ENCODE measurements at regions not wholly inside any gene's neighbourhood (a gene's known extent, or its start where the extent isn't known, plus 50 kb on each side); places are given as distances from the start of the nearest gene placed in this dataset.
"Not testable (repeated sequence)": the region's sequence is repeated elsewhere in the genome, so short reads cannot be mapped to it uniquely, and the experiment has no call there.

DNA sequence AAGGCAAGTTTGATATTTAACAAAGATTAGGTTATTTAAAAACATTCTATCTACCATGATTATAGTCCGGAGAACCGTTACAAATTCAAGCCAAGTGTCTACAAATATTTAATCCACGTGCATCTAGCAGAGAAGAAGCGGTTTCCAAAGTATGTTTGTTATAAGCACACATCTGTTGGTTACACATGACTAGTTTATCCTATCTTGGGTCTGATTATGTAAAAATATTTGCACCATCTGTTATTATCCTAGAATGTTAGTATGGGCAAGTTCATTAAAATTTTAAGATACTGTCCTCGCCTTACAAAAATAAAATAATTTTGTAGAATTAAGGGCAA is 289.2 kb upstream of the VSTM2A start:
- H3K27me3 Mint-ChIP-seq: no peaks in the 10 kb centered on the region

DNA sequence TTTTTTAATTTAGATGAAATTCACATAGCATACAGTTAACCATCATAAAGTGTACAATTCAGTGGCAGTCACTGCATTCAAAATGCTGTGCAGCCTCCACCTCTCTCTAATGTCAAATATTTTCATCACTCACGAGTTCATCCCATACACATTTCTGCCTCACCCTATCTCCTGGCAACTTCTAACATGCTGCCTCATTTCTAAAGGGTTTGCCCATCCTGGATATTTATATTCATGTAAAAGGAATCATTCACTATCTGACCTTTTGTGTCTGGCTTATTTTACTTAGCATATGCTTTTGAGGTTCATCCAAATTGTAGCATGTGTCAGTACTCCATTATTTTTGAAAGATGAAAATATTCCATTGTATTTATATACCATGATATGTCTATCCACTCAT is 286.9 kb upstream of the VSTM2A start:
- H3K4me1 Mint-ChIP-seq (ENCODE audit: low read depth): no peaks in the 10 kb centered on the region
- H3K4me3 Mint-ChIP-seq: no peak overlapping the region
- no peaks in the 10 kb centered on the region for H3K27me3 Mint-ChIP-seq
- no peaks in the 10 kb centered on the region for H3K36me3 Mint-ChIP-seq (ENCODE audit: low read depth)
- no peak overlapping the region for H3K27ac Mint-ChIP-seq
- no peak for DNase-seq
- peaks cover 15% of the 10 kb centered on the region for H3K9me3 Mint-ChIP-seq

More for the DNA sequence above, 289.2 kb upstream of the VSTM2A start:
- Mint-ChIP-seq H3K4me3 (no peak overlapping the region), H3K36me3 (ENCODE audit: low read depth) (no peaks in the 10 kb centered on the region), H3K9me3 (peaks cover 13% of the 10 kb centered on the region), H3K4me1 (ENCODE audit: low read depth) (no peaks in the 10 kb centered on the region), H3K27ac (no peak overlapping the region)
- DNase-seq: no peak

DNA sequence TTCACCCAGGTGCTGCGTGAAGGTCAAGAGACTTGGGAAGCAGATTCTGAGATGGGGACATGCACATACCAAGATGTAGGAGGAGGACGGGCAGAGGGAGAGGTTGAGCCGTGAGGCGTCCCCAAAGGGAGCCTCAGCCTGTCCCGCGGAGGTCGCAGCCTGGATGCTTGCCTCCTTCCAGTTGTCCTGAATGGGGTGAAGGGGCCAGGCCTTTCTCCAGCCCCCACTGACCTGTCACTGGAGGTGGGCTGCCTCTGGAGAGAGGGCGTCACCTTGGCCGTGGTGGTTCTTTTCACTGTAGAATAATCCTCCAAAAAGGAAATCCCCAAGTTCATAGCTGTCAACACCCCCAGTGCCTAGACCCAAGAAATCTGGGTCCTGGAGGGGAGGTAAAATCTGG is 283.0 kb upstream of the VSTM2A start:
- no peak overlapping the region for H3K4me3 Mint-ChIP-seq
- no peaks in the 10 kb centered on the region for H3K4me1 Mint-ChIP-seq (ENCODE audit: low read depth)
- no peak overlapping the region for H3K27ac Mint-ChIP-seq
- H3K9me3 Mint-ChIP-seq: peaks cover 23% of the 10 kb centered on the region
- H3K27me3 Mint-ChIP-seq: no peaks in the 10 kb centered on the region
- no peak for DNase-seq
- H3K36me3 Mint-ChIP-seq (ENCODE audit: low read depth): no peaks in the 10 kb centered on the region

DNA sequence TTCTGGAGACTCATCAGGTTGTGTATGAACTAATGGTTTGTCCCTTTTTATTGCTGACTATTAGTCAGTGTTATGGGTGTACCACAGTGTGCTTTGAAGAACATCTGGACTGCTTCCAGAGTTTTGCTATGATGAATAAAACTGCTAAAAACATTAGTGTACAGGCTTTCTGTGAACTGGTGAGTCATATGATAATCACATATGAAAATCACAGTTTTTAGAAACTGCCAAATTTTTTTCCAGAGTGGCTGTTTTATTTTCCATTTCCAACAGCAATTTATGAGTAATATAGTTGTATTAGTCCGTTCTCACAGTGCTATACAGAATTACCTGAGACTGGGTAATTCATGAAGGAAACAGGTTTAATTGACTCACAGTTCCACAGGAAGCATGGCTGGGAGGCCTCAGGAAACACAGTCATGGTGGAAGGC is 281.2 kb upstream of the VSTM2A start:
- no peaks in the 10 kb centered on the region for H3K36me3 Mint-ChIP-seq (ENCODE audit: low read depth)
- H3K27ac Mint-ChIP-seq: no peak overlapping the region
- H3K9me3 Mint-ChIP-seq: peaks cover 24% of the 10 kb centered on the region
- no peak overlapping the region for H3K4me3 Mint-ChIP-seq
- no peaks in the 10 kb centered on the region for H3K4me1 Mint-ChIP-seq (ENCODE audit: low read depth)
- no peaks in the 10 kb centered on the region for H3K27me3 Mint-ChIP-seq
- DNase-seq: no peak

DNA sequence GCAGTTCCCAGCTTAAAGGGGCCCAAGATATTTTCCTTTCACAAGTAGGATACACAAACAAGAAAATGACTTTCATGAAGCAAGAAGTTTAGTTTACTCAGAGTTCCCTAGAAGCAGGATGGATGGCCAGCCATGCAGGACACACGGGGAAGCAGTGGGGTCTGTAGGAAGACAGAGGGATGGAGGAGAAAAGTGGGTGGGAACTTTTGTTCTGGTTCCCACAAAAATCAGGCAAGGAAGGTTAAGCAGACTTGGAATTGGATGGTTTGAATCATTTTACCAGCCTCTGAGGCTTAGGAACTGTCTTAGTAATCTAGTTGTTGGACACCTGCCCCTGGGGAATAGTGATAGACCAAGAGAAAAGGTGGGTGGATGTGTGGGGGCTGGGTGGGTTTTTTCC is 263.3 kb upstream of the VSTM2A start:
- Mint-ChIP-seq H3K9me3 (peaks cover 31% of the 10 kb centered on the region), H3K4me1 (ENCODE audit: low read depth) (no peaks in the 10 kb centered on the region), H3K27me3 (no peaks in the 10 kb centered on the region), H3K4me3 (no peak overlapping the region), H3K36me3 (ENCODE audit: low read depth) (no peaks in the 10 kb centered on the region), H3K27ac (no peak overlapping the region)
- no peak for DNase-seq

DNA sequence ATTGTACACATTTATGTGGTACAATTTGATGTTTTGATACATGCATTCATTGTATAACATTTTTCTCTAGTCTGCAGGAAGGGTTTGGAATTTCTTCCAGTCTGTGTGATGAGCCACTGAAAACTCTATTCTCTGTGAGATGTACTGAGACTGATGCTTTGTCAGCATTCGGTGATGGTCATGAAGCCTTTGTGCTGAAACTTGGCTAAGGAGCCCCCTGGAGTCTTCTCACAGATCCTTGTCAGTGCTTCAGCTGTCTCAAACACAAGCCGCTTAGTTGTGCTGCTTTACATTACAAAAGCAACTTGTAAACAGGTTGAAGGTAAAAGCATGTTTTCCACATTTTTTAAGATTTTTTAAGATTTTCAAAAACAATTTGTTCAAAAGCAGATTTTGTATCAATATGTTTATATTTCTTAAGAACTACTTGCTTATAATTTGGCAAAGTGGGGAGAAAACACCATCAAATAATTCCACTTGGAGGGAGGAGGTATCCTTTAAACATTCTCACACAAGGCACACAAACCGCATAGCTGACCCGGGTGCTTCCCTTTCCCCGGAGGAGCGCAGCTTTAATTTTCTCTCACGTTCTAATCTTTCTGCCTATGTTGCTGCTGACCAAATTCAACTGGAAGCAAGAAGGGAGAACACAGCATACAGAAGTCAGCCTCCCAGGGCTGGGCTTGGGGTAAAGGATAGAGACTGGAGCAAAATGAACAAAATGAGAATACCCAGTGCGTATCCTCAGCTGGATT is 249.8 kb upstream of the VSTM2A start:
- no peaks in the 10 kb centered on the region for H3K4me1 Mint-ChIP-seq (ENCODE audit: low read depth)
- H3K27ac Mint-ChIP-seq: no peak overlapping the region
- DNase-seq: no peak
- peaks cover 28% of the 10 kb centered on the region for H3K9me3 Mint-ChIP-seq
- no peaks in the 10 kb centered on the region for H3K27me3 Mint-ChIP-seq
- no peaks in the 10 kb centered on the region for H3K36me3 Mint-ChIP-seq (ENCODE audit: low read depth)
- H3K4me3 Mint-ChIP-seq: no peak overlapping the region

DNA sequence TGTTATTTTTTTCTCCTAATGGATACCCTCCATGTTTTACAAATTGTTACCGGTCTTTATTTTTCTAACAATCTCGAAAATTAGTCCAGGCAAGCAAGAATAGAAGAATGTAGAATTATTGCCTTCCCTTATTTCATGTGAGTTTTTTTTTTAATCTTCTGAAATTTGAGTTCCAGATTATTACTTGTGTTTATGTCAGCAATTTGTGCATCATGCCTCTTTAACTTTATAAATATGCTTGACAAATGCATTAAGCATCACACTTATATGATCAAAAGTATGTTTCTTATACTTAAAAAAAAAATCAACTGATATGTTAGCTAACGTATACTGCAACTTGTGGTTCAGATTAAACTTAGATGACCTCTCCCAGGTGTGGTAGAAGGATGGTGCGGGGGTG is 242.7 kb upstream of the VSTM2A start:
- no peaks in the 10 kb centered on the region for H3K27me3 Mint-ChIP-seq
- H3K4me1 Mint-ChIP-seq (ENCODE audit: low read depth): no peaks in the 10 kb centered on the region
- H3K9me3 Mint-ChIP-seq: peaks cover 19% of the 10 kb centered on the region
- DNase-seq: no peak
- no peaks in the 10 kb centered on the region for H3K36me3 Mint-ChIP-seq (ENCODE audit: low read depth)
- H3K4me3 Mint-ChIP-seq: no peak overlapping the region
- H3K27ac Mint-ChIP-seq: no peak overlapping the region

DNA sequence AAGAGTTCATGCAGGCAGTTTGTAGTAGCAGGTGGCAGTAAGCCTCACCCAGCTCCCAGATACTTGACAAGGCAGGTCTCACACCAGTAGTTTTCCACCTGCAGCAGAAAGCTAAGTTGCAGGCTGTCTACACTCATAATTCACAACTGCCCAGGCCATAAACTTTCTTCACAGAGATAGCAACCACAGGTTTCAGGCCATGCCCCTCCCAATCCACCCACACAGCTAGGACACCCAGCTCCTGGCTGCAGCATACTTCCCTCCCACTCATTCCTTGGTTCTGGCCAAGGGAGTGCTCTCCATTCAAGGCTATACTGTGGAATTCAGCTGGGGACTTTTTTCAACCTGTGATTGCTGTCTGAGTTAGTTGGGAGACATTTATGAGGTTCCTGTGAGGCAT is 226.2 kb upstream of the VSTM2A start:
- H3K36me3 Mint-ChIP-seq (ENCODE audit: low read depth); H3K27ac Mint-ChIP-seq; DNase-seq; H3K9me3 Mint-ChIP-seq; H3K27me3 Mint-ChIP-seq; H3K4me1 Mint-ChIP-seq (ENCODE audit: low read depth); H3K4me3 Mint-ChIP-seq: not testable (repeated sequence)

DNA sequence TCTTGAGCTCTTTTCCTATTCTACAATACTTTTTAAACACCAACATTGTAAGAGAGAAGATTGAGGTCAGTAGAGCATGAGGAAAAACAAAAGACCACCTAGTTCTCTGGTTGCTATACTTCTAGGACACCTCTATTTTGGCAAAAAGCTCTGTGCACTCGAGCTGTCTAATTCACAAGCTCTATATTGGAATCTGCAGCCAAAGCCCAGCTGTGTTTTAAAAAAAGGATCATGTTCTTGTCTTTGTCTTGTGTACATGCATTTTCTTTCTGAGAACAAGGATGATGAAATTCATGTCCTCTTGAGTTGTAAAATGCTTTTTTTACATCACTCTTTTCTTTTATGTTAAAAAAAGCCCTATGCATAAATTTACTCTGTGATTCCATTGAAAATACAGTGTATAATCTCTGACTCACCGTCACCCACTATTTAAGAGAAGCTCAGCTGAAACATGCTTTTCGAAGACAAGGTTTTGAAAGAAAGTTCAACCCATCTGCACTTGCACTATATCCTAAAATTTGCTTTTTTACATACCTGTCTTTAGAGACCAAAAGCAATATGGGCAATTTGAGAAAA is 215.5 kb upstream of the VSTM2A start:
- H3K4me3 Mint-ChIP-seq: no peak overlapping the region
- H3K9me3 Mint-ChIP-seq: peaks cover 20% of the 10 kb centered on the region
- H3K4me1 Mint-ChIP-seq (ENCODE audit: low read depth): no peaks in the 10 kb centered on the region
- no peaks in the 10 kb centered on the region for H3K36me3 Mint-ChIP-seq (ENCODE audit: low read depth)
- H3K27ac Mint-ChIP-seq: no peak overlapping the region
- no peaks in the 10 kb centered on the region for H3K27me3 Mint-ChIP-seq
- DNase-seq: no peak

DNA sequence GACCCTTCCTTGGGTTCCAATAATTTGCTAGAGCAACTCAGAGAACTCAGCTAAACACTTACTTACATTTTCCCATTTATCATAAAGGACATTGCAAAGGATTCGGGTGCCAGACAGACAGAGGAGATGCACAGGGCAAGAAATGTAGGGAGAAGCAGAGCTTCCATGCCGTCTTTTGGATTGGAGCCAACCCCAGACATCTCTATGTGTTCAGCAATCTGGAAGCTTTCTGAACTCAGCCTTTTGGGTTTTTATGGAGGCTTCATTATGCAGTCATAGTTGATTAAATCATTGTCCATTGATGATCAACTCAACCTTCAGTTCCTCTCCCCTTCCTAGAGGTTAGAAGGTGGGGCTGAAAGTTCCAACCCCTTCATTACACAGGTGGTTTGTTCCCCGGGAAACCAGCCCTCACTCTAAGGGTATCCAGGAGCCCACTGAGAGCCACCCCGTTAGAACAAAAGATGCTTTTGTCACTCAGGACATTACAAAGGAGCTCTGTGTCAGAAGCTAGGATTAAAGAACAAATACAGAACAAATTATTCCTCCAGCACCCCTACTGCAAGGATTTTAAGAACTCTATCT is 211.9 kb upstream of the VSTM2A start:
- Mint-ChIP-seq H3K9me3 (peaks cover 20% of the 10 kb centered on the region), H3K27me3 (no peaks in the 10 kb centered on the region), H3K27ac (no peak overlapping the region), H3K4me1 (ENCODE audit: low read depth) (no peaks in the 10 kb centered on the region), H3K36me3 (ENCODE audit: low read depth) (no peaks in the 10 kb centered on the region), H3K4me3 (no peak overlapping the region)
- no peak for DNase-seq

DNA sequence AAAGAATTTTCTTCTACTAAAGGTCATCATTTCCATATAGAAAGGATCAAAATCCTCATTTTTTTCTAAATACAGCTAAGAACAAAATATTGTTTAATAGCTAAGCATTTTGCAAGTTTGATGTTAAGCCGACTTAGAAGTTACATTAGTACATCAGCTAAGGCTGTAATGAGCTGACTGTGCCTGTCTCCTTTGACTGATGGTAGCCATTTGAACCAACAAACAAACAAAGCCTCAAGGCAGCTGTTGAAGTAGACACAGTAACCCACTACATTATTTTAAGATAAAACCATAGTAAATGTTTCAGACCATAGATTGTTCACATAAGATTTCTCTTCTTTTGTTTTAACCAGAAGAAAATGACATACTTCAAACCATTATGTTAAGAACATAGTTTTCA is 210.9 kb upstream of the VSTM2A start:
- H3K27me3 Mint-ChIP-seq: no peaks in the 10 kb centered on the region
- no peaks in the 10 kb centered on the region for H3K36me3 Mint-ChIP-seq (ENCODE audit: low read depth)
- H3K4me3 Mint-ChIP-seq: no peak overlapping the region
- DNase-seq: no peak
- H3K27ac Mint-ChIP-seq: no peak overlapping the region
- H3K4me1 Mint-ChIP-seq (ENCODE audit: low read depth): no peaks in the 10 kb centered on the region
- H3K9me3 Mint-ChIP-seq: peaks cover 24% of the 10 kb centered on the region

DNA sequence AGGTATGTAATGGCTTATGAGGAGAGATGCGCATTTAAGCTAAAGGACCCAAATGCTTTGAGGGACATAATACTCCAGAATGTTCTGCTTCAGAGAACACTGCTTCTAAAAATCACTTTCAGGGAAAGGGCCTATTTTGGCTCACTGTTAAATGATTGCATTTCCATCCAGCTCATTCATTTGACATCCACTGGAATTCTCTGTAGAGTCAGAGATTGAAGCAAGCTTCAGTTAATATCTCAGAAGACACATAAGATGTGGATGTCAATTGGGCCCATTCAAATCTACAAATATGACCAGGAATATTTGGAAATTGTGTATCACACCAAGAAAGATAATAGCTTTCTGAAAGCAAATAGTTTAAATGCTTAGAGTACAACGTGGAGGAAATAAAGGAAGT is 209.9 kb upstream of the VSTM2A start:
- H3K27me3 Mint-ChIP-seq: no peaks in the 10 kb centered on the region
- H3K27ac Mint-ChIP-seq: no peak overlapping the region
- peaks cover 24% of the 10 kb centered on the region for H3K9me3 Mint-ChIP-seq

DNA sequence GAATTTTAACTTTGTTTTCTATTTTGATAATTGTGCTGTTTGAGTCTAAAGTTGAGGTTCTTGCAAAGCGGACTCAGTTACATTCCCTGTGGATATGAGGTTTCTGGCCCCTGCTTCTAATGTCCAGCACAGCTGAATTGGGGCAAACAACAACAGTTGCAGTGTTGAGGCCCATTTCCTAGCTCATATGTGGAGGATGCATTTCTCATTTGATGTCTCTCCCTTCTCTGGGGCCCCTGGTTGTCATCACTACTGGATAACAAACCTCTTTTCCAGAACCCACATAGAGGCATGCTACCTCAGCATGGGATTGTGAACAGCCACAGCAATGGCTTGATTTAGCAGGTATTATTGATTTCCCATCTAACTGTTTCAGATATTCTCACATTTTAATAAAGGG is 208.2 kb upstream of the VSTM2A start:
- Mint-ChIP-seq H3K4me3 (no peak overlapping the region), H3K4me1 (ENCODE audit: low read depth) (no peaks in the 10 kb centered on the region), H3K36me3 (ENCODE audit: low read depth) (no peaks in the 10 kb centered on the region), H3K9me3 (peaks cover 29% of the 10 kb centered on the region), H3K27ac (no peak overlapping the region), H3K27me3 (no peaks in the 10 kb centered on the region)
- DNase-seq: no peak

More for the DNA sequence above, 209.9 kb upstream of the VSTM2A start:
- Mint-ChIP-seq H3K4me3 (no peak overlapping the region), H3K36me3 (ENCODE audit: low read depth) (no peaks in the 10 kb centered on the region), H3K4me1 (ENCODE audit: low read depth) (no peaks in the 10 kb centered on the region)
- no peak for DNase-seq

DNA sequence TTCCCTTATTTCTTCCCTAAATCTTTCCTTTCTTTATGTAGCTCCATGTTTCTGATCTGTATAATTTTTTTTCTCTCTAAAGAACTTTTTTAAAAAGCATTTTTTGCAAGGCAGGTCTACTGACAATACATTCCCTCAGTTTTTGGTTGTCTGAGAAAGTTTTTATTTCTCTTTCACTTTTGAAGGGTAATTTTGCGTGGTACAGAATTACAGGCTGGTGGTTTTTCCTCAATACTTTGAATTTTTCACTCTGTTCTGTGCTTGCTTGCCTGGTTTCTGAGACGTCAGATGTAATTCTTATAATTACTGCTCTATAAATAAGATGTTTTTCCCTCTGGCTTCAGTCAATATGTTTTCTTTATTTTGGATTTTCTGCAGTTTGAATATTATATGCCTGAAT is 205.4 kb upstream of the VSTM2A start:
- Mint-ChIP-seq H3K4me3 (no peak overlapping the region), H3K9me3 (peaks cover 33% of the 10 kb centered on the region), H3K36me3 (ENCODE audit: low read depth) (no peaks in the 10 kb centered on the region), H3K27me3 (no peaks in the 10 kb centered on the region), H3K4me1 (ENCODE audit: low read depth) (no peaks in the 10 kb centered on the region), H3K27ac (no peak overlapping the region)
- DNase-seq: no peak

DNA sequence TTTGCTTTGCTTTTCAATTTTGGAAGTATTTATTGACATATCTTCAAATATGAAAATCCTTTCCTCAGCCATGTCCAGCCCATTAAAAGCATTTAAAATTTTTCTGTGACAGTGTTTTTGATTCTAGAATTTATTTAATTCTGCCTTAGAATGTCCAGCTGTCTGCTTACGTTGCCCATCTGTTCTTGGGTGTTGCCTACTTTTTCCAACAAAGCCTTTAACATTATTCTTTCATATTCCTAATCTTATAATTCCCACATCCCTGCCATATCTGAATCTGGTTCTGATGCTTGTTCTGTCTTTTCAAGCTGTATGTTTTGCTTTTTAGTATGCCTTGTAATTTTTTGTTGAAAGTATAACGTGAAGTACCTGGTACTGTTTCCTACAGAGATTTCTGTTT is 204.7 kb upstream of the VSTM2A start:
- no peaks in the 10 kb centered on the region for H3K27me3 Mint-ChIP-seq
- no peak overlapping the region for H3K27ac Mint-ChIP-seq
- no peaks in the 10 kb centered on the region for H3K4me1 Mint-ChIP-seq (ENCODE audit: low read depth)
- no peak overlapping the region for H3K4me3 Mint-ChIP-seq
- peaks cover 32% of the 10 kb centered on the region for H3K9me3 Mint-ChIP-seq
- no peak for DNase-seq
- no peaks in the 10 kb centered on the region for H3K36me3 Mint-ChIP-seq (ENCODE audit: low read depth)

Data from activated T-cell treated with anti-CD3 and anti-CD28 coated beads, Interleukin-2, amount 50 U/mL, for 24 hours (primary cell).